NCI-H2196 (cell line): ENCODE measurements at regions not wholly inside any gene's neighbourhood (a gene's known extent, or its start where the extent isn't known, plus 50 kb on each side); places are given as distances from the start of the nearest gene placed in this dataset.
A peak's percentile ranks its signal among the peaks of the same experiment; 100 is the strongest.

ENCODE experiments used
- DNase-seq: peaks from one replicate; lab custom pipeline; 2025; ENCODE audit not compliant: unreplicated experiment; lab: John Stamatoyannopoulos, UW

DNA sequence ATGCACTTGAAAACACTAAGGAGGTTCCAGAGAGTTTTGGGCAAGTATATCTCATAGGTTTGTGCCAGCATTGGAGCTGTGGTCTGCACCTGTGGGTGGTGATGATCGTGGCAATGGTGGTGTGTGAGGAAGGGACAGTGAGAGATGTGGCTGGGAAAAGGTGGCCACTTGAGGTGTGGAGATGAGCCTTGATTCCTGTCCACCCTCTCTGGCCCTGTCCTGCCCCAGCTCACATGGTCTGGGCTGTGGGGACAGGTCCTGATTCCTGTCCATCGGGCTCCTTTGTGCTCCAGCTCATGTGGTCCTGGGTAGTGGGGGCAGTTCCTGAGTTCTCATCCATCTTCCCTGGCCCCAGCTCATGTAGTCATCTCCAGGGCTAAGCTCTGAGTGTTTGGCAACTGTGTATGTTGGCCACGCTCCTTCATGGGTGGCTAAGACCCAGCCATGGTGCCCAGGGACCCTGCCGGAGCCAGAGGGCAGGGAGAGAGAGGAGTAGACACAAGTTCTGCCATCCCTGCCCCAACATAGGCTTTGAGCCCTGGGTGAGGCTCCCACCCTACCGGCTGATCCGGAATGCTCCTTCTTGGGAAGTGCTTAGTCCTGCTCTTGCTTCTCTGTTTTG lies 294.4 kb upstream of the HDAC4 start:
- DNase-seq = no peak

DNA sequence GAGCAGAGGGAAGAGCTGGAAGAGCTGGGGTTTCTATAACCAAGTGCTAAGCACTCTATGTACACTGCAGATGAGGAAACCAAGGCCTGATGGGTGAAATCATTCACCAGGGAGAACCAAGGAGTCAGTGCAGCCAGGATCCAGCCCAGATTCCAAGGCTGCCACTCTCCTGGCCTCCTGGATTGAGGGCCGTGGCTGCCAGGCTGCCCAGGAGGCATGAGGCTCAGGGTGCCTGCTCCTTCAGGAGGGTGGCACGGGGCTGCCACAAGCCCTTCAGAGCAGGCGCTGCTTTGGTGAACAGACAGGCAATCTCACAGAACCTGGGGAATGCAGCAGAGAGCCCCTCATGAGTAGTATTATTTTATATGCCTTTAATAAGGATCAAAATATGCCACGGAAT lies 293.7 kb upstream of the HDAC4 start:
- DNase-seq = no peak

DNA sequence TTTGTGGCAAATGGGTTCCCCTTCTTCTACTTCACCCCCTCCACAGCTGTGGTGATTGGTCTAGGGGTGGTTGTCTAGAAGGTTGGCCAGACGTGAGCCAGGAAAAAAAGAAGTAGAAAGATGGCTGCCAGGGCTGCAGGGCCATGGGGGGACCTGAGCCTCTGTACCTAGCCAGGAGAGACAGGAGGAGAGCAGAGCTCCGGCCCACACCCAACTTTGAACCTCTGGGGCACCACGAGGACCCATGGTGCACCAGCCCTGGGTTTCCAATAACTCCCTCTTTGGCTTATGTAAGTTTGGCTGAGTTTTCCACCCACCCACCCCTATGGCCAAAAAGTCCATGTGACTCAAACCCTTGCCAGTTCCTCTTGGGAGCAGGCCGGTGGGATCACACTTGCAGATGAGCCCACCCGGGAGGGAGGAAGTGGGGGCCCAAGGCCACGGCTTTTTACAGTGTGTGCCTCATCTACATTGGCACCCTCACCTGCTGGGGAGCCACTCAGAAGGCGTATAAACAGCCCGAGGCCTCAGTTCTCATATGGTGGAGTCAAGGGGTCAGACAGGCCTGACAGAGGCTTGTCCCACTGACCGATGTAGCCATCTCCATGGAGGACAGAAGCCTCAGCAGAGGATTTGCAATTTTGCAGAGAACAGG lies 293.1 kb upstream of the HDAC4 start:
- no peak for DNase-seq

DNA sequence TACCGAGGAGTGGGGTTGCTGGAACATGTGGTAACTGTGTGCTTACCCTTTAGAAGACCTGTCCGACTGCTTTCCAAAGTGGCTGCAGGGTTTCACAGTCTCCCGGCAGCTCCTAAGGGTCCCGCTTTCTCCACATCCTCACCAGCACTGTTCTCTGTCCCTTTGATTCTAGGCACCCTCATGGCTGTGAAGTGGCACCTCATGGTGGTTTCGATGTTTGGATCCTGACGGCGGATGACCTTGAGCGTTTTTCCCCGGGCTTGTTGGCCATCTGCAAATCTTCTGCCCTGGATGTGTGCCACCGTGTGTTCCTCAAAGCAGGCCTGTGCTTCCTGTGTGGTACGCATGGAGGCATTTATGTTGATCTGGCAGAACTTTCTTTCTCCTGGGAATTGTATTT lies 292.5 kb upstream of the HDAC4 start:
- no peak for DNase-seq

DNA sequence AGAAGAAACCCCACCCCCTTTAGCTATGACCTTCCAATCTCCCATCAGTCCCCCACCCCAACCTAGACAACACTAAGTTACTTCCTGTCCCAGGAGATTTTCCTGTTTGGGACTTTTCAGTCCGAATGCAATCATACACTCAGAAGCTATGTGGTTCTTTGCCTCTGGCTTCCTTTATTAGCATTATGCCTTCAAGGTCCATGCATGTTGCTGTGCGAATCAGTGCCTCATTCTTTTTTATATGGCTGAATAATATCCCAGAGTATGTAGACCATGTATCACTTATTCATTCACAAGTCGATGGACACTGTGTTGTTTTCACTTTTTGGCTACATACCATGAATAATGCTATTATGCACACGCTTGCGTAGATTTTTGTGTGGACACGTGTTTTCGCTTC lies 292.1 kb upstream of the HDAC4 start:
- no peak for DNase-seq

DNA sequence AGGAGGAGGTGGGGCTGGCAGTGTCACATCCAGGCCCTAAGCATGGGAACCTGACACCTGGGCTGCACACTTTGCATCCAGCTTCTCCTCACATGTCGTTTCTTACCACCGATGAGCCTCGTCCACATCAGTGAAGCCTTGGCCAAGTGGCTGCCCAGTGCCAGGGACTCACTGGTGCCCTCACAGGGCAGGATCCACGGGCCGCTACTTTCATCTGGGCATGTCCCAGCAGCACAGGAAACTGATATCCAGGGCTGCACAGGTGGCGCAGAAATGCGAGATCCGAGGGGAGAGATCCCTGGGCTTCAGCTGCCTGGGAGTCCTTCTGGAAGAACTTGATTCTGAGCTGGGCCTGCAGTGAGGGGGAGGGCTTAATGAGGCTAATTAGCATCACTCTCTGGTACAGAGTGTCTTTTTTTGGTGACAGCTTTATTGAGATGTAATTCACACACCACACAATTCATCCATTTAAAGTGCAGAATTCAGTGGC lies 291.6 kb upstream of the HDAC4 start:
- peak; percentile 79 for DNase-seq

DNA sequence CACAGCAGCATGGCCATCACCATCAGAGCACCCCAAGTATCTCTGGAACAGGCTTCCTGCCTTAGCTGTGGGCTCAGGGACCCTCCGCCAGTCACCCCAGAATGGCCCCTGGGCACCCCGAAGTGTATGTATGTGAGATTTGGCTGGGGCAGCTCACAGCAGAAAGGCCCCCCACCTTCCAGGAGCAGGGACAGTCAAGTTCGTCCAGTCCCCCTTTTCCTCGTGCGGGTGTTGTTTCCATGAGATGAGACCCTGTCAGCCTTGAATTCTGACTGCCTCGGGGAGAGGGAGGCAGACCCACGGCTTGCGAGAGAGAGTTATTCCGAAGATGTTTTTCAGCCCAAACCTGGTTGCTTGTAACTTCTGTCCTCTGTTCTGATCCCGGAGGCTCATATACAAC lies 290.9 kb upstream of the HDAC4 start:
- DNase-seq = no peak

DNA sequence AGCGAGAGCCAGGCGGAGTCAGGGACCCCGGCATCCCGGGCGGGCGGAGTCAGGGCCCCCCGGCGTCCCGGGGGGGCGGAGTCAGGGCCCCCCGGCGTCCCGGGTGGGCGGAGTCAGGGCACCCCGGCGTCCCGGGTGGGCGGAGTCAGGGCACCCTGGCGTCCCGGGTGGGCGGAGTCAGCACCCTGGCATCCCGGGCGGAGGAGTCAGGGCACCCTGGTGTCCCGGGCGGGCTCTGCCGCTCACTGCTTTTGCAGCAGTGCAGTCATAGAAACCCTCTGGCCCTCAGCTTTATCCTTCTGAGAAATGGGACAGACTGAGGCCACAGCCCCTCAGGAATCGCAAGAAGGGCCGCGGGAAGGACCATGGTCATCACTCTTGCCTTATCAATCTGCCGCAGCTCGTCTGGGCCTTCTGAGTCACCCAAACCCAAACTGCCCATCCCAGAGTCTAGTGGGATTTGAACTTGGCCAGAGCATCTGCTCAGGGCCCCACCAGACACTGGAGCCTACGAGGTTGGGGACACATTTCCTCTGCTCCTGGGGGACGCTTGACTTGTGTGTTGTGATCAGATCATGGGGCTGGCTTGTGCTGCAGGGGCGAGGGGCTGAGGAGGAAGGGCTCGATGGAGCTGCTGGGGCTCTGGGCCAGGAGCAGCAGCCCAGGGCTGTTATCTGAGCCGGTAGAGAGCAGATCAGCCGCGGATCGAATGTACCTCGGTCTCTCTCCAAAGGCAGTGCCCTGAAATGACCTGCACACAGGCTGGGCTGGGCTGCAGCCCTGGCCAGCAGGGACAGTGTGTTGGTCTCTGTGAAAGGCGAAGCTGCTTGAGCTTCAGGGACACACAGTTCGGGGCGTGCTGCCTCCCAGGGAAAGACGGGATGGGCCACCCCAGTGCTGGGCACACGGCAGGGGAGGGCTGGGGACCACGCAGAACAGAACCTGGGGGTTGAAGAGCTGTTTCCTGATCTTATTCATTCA lies 290.1 kb upstream of the HDAC4 start:
- peak; percentile 60 for DNase-seq

DNA sequence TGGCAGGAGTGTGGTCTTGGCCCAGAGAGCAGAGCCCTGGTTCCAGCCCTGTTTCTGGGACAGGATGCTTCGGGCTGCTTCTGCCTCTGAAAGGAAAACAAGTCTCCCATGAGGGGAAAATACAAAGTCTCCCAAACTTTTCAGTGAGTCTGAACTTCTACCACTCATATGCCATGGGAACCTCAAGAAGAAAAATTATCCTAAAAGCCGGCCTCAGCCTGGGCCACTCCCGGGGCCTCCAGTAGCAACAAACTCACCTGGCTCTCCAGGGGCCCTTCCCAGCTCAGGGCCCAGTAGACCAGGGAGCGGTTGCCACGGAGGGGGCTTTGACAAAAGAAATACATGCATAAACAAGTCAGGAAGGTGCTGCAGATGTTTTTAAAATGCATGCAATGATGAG lies 289.2 kb upstream of the HDAC4 start:
- no peak for DNase-seq

DNA sequence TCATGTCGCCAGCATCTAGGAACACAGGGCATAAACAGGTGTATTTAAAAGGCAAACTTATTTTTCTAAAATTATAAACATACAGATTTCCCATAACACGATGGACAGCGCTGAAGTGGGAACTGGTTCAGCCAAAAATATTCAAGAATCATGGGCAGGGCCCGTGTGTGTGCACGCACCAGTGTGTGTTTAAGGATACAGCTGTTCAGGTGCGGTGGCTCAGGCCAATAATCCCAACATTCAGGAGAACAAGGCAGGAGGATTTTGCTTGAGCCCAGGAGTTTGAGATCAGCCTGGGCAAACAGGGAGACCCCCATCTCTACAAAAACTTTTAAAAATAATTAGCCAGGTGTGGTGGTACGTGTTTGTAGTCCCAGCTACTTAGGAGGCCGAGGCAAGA lies 288.6 kb upstream of the HDAC4 start:
- DNase-seq = no peak

DNA sequence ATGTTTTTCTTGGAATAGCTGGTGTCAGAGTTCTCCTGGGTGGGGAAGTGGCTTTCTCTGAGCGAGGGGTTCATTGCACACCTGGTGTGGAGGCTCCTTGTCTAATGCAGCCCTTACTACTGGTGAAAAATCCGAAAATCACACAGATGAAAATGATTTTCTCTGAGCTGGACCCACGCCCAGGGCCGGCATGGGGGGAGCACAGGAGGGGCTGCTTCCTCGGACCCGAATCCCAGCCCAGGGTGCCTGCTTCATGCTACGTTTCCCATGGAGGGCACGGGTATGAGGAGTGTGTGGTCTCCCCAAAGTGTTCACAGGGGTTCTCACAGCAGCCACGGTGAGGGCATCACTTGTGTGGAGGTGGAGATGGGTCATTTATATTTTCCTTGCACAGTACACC lies 288.0 kb upstream of the HDAC4 start:
- no peak for DNase-seq

DNA sequence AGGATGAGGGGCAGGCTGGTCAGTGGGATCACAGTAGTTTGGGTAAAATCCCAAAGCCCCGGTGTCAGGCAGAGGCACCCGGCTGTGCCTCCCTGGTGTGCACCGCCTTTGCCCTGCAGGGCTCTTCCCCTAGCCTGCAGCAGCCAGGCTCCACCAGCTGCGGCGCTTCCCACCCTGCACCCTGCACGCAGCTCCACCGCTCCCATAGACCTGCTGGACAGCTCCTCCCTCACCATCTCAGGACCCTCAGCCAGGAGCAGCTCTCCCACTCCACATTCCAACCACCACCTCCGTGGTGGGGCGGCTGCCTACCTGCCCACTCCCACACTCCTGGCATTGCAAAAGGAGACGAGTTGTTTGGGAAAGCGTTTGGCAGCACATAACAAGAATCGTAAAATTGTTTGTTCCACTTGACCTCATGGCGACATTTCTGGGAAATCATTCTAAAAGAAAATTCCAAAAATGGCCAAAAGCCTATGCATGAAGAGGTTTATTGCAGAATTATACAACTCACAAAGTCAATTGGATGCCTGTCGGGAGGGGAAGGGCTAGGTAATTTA lies 287.4 kb upstream of the HDAC4 start:
- DNase-seq = peak; percentile 34

DNA sequence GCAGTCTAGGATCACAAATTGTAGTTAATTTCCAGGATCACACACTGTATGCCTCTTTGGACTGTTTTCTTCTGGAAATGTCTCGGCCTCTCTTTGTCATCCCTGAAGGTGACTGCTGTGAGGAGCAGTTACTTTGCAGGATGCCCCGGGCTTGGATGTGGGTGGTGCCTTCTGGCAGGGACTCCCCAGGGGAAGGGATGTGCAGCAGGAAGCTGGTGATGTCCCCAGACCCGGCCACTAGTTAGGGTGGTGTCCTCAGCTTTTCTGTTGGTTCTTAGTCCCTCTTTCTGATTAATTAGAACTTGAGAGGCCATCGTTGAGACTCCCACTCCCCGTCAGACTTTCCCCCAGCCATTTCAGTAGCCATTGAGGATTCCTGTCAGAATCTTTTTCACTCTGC lies 286.6 kb upstream of the HDAC4 start:
- no peak for DNase-seq

DNA sequence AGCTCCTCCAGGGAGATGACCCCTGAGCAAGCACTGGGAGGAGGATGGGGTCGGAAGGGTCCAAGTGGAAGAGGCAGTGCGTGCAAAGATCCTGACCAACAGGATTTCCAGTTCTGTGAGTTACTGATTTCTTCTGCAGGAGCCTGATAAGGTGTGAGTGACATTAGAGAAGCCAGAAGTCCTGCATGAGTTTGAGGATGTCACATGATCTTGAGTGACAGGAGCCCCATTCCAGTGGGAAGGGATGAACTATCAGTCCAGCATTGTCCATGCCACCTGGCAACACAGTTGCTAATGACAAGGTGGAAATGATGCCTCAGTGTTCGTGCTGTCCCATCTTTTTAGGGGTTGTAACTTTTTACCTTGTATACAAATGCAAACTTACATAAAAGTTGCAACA lies 285.1 kb upstream of the HDAC4 start:
- DNase-seq = no peak

DNA sequence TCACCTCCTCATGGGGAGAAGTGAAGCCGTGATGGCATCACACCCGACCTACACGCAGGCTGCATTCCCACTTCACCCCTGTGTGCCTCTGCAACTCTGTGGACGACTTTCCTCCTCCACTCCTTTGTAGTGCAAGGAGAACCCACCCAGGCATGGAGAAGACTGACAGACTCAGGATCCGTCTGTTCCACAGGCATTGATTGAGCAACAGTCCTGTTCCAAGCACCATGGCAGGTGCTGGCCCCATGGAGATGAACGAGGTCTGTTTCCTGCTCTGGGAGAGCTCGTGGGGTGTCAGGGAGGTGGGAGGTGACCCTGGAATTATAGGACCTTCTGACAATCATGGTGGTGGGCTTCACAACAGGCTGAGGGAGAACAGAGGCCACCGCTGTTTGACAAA lies 284.7 kb upstream of the HDAC4 start:
- no peak for DNase-seq

DNA sequence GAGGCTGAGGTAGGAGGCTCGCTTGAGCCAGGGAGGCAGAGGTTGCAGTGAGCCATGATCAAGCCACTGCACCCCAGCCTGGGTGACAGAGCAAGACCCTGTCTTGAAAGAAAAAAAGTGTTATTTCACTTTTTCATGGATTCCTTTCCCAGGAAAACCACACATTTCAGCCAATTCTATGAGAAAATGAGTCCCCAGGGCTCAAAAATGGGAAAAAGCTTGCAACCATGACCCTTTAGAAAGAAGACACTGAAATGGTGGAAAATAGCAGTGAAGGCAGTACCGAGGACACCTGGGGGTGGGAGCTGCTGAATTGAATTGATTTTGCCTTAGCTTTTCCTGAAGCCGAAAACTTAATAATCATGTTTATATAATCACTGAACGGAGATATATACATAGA lies 284.2 kb upstream of the HDAC4 start:
- no peak for DNase-seq

DNA sequence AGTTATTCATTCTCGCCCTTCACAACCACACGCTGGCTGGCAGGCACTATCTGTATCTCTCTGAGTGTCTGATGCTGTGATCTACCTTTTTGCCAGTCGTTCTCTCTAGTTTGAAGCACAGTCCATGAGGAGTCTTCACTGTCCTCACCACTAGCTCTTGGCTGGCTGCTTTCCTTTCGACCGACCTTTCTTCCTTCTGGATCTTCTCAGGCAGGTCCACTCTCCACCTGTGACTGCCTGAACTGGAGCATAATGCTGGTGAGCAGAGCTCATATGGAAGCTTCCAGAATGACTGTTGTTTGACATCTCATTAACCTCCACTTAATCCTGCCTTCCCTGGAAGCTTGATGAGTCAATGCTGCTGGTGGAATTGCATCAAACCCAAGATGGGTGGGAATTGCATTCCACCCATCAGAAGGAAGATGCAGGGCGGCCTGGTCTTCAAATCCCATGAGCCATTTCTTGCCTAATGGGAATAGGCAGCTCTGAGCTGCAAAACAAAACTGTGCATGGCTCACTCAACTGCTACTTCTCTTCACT lies 283.5 kb upstream of the HDAC4 start:
- no peak for DNase-seq

DNA sequence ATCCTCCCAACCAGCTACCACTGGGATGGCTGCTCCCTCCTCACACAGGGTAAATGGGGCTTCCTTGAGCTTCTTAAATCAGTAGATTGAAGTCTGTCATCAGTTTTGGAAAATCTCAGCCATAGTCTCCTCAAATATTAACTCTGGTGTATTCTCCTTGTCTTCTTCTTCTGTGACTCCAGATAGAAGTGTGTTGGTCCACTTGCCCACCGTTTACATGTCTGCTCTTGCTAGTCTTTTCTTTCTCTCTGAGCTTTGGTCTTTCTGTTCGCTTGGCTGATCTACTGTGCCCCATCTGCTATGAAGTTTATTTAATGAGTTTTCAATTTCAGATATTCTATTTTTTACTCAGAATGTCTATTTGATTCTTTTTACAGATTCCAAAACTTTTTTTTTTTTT lies 281.7 kb upstream of the HDAC4 start:
- DNase-seq = no peak

DNA sequence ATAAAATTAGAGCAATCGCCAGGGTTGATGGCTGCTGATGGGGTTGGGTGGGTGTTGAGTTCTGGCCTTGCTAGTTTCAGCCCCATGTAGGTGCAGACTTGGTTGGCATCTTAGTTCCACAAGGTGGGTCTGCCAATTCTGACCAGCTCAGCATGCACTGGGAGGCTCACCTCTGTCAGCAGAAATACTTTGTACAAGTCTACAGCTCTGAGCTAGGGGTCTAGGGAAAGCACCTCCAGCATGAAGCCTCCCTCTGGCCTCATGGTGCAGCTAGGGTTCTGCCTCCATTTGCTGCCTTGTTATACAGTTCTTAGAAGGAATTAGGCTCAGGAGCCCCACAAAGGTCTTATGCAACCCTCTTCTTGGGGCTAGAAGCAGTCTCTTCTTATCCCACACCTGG lies 278.9 kb upstream of the HDAC4 start:
- DNase-seq = no peak

DNA sequence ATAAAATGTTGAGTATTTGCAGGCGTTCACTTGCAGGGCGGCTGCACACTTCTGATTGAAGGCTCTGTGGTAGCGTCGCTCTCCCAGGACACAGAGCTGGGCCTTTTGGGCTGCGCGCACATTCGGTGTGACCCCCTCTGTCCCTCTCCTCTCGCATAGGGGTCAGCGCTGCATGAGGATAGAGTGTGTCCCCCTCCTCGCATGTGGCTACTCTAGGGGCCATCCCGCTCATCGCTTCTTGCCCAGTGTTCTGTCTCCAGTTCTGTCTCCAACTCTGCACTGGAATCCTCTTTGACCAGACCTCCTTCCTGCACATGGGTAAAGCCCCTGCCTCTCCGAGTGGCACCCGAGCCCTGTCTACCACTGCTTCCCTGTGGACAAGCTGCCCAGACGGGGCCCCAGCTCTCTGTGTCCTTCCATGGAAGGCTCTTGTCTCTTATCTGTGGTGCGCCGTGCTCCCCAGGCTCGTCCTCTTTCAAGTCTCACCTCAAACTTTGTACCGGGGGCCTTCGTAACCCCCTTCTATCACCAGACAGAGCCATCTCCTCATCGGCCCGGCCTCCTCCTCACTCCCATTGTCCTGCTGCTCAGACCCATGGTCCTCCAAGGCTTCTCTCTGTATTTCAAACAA lies 278.0 kb upstream of the HDAC4 start:
- no peak for DNase-seq

DNA sequence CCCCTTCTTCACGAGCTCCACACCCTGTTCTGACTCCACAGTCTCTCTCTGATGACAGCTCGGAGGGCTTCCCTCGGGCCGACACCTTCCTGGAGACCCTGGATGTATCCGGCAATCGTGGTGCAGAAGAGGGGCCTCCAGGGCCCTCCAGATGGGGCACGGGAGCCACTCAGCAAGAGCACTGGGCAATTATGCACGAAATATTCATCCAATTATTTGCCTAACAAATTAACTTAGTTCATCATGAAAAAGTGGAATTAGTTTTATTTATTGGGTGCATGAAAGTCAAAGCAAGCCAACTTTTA lies 277.3 kb upstream of the HDAC4 start:
- DNase-seq = no peak
